ENCODE measurements at regions not wholly inside any gene's neighbourhood (a gene's known extent, or its start where the extent isn't known, plus 50 kb on each side); places are given as distances from the start of the nearest gene placed in this dataset.

DNA sequence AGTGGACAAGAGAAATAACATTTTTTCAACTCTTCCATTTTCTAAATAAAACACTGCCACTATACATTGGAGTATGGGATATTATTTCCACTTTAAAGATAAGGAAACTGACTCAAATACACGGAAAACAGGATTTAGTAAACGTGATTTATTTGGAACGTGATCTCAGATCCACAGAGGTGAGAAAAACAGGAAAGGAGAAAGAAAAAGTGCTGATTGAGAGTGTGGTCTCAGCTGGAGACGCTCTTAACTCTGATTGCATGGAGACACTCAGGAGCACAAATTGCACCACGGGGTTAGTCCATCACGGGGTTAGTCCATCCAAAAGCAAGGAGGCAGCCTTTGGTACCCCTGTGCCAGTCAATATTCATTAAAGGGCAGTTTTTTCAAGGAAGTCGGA is 142.5 kb downstream of the GNAT3 start:
- TF ChIP-seq, protein P1, sequence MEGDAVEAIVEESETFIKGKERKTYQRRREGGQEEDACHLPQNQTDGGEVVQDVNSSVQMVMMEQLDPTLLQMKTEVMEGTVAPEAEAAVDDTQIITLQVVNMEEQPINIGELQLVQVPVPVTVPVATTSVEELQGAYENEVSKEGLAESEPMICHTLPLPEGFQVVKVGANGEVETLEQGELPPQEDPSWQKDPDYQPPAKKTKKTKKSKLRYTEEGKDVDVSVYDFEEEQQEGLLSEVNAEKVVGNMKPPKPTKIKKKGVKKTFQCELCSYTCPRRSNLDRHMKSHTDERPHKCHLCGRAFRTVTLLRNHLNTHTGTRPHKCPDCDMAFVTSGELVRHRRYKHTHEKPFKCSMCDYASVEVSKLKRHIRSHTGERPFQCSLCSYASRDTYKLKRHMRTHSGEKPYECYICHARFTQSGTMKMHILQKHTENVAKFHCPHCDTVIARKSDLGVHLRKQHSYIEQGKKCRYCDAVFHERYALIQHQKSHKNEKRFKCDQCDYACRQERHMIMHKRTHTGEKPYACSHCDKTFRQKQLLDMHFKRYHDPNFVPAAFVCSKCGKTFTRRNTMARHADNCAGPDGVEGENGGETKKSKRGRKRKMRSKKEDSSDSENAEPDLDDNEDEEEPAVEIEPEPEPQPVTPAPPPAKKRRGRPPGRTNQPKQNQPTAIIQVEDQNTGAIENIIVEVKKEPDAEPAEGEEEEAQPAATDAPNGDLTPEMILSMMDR (conservative IDR thresholded peaks at IDR 0.05), result no peak
- no peak for TF ChIP-seq ZFX (IDR thresholded peaks at IDR 0.05)
